ENCODE measurements at regions not wholly inside any gene's neighbourhood (a gene's known extent, or its start where the extent isn't known, plus 50 kb on each side); places are given as distances from the start of the nearest gene placed in this dataset.

DNA sequence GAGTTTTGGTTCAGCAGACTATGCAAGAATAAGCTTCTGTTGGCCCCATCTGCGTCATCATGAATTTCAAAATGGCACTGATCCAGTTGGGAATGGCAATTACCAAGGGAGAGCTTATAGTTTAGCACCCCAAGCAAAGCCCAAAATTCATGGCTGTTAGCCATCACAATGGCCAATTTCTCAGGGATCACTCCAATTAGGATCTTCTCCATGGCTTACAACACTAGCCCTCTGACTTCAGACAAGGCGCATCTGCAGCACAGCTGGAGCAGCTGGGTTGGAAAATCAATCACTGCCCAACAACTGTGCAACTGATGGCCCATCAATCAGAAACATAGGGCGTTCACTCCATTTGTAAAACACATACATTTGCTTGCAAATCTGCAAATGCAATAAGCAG lies 273.6 kb downstream of the SRBD1 start:
- DNase-seq, result no peak

- no peak for DNase-seq
Observed at GRCh38 chr2:45334205-45334604, 276.9 kb downstream of the SRBD1 start.

DNA sequence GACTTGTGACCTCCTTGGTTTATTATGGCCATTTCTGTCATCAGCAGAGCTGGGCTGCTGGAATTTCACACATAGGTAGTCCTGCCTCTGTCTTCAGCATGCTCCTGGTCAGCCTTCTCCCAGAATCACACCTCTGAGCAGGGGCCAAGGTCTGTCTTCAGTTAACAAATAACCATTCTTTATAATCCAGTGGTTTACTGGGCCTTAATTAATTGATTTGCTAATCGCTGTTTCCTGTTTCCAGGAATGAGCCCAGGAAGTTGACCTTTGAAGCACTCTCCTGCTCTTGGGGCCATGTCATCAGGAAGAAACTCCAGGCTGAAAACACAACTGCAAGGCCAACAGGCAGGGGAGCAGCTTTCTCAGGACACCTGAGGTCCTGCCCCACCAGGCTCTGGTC lies 278.5 kb downstream of the SRBD1 start:
- DNase-seq, result no peak

DNA sequence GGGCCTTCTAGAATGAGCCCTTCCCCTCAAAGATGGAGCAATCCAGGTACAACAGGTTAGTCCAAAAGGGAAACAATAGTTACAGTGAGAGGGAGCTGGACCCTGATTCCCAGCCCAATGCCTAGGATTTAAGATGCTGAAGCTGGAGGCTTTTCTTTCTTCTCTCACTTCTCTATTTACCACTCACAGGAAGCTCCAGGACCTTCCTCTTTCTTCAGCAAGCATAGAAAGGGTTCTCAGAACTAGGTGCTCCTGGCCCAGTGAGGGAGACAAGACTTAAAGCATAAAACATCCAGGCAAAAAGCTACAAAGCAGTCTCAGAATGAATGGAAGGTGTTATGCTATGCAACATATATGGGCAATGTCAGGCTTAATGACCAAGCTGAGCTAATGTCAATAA lies 279.0 kb downstream of the SRBD1 start:
- no peak for DNase-seq

- DNase-seq, result no peak
Observed at GRCh38 chr2:45331410-45331786, 279.7 kb downstream of the SRBD1 start.

DNA sequence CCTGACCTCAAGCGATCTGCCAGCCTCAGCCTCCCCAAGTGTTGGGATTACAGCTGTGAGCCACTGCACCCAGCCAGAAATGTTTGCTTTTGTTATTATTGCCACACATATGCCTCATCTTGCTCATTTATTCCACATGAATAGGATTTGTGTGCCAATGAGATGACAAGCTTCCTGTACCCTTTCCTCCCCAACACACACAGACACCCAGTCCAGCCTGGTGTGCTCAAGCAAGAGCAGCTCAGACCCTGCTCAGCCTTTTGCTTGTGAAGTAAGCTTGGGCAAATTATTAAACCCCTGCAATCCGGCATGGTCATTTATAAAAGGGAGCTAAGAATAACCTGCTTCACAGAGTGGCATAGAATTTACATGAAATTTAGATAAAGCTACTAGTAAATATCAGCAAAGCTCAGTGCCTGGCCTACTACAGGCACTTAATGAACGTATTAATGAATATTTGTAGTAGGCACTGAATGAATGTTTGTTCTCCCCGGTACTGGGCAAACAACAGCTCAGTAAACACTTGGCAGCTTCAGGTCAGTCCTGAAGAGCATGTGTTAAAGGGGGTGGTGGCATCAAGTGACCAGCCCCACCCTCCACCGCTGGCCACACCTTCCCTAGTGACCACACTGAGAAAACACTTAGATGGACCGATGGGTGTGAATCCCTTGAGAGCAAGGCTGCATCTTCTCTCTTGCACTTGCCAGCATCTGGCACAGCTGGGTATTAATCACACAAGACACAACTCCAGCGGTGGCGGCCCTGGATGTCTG lies 280.2 kb downstream of the SRBD1 start:
- no peak for DNase-seq

DNA sequence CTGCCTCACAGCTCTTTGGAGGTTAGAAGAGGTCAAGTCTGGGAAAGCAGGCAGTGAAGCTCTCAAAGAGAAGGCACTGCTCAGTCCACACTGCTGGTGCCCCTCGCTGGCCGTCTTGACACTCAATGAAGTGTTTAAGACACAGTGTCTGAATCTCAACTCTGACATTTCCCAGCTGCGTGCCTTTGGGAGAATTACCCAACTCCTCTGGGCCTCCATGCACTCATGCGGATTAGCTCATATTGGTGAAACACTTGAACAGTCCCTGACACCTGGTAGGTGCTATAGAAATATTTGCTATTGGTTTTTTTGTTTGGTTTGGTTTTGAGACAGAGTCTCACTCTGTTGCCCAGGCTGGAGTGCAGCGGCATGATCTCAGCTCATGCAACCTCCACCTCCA lies 281.0 kb downstream of the SRBD1 start:
- no peak for DNase-seq

GRCh38 chr2:45329045-45329677 lies 281.9 kb downstream of the SRBD1 start:
- DNase-seq, result peak; percentile 38

- DNase-seq, result no peak
Observed at GRCh38 chr2:45328264-45328870, 282.7 kb downstream of the SRBD1 start.

GRCh38 chr2:45323344-45323743 lies 287.7 kb downstream of the SRBD1 start:
- DNase-seq, result no peak

- no peak for DNase-seq
Observed at GRCh38 chr2:45320956-45321355, 290.1 kb downstream of the SRBD1 start.

DNA sequence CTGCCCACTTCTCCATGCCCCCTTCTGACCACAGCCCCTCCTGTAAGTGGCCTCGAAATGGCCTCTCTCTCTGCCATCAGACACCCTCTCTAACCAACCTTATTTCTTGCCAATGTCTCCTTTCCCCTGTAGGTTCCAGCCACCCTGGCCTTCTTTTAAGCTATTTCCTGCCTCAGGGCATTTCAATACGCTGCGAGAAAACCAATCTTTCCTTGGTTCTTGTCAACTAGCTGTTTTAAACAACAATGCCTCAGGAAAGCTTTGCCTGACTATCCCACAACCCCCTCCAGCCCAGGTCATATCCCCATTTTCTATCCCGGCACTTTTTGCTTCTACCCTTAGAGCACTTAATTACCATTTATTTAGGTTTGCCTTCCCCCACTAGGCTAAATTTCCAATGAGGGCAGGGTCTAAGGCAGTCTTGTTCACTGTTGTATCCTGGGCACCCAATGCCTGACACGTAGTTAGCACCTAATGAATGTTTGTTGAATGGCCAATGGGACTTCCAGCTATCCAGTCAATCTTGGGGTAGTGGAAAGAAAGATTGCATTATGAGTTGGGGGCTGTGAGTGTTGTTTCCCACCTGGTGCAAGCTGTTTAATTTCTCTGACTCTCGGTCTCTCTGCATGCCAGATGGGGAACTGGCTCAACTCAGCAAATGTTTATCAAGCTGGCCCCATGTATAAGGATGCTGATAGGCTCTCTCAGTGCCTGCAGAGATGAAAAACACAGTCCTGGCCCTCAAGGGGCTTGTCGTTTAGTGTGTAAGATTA lies 291.2 kb downstream of the SRBD1 start:
- no peak for DNase-seq

DNA sequence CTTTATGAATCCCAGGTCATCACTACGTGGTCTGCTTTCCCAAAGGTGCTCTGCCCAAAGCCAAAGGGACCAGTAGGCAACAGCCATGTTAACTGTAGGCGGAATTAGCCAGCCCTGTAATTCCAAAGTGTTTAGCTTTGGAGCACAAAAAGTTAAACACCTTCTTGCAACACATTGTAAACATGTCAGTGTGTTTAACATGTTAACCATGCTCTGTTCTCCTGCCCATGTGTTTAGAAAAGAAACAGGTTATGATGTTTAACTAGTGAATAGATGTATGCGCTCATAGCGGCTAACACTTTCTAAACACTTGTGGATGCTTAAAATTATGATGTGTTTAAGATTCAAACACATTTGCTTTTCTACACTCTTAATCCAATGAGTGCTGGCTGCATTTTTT lies 292.4 kb downstream of the SRBD1 start:
- no peak for DNase-seq

DNA sequence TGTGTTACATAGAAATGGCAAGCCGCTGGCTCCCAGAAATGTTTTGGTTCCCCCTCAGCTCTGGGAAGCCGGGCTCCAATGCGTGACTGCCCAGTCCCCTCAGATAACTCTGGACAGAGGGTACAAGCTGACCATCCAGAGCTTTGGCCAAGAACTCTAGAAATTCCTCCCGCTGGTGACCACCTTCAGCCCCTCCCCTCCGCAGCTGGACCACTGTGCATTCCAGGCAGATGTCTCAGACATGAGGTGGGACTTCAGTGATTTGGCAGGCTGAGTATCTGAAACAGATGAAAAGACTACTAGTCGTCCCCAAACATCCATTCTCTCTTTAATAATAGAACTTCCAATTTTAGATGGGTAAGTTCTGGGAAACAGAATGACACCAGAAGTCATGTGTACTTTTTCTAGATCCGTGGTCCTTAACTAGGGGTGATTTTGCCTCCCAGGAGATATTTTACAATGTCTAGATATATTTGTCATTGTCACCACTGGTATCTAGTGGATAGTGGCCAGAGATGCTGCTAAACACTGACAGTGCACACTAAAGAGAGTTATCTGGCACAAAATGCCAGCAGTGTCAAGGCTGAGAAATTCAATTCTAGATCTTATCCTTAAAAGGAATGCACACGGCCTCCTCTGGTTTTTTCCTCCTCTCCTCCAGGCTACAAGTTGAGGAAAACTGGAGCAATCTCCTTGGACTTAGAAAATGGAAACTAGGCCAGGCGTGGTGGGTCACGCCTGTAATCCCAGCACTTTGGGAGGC lies 294.3 kb downstream of the SRBD1 start:
- DNase-seq, result no peak

DNA sequence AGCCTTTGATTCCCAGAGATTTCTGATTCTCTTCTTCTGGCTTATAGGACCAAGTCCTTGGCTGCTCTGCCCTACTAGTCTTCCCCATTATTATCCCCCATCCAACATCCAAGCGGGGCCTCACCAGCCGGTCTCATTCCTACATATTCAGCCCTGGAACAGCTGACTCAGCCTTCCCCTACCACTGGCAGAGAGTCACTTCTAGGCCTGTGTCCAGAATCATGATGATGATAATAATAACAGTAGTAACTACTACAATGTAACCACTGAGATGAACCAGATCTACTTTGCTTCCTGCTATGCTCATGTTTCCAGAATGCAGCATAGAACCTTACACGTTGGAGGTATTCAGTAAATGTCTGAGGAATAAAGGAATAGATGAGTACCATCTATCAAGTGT lies 295.2 kb downstream of the SRBD1 start:
- peak; percentile 81 for DNase-seq

DNA sequence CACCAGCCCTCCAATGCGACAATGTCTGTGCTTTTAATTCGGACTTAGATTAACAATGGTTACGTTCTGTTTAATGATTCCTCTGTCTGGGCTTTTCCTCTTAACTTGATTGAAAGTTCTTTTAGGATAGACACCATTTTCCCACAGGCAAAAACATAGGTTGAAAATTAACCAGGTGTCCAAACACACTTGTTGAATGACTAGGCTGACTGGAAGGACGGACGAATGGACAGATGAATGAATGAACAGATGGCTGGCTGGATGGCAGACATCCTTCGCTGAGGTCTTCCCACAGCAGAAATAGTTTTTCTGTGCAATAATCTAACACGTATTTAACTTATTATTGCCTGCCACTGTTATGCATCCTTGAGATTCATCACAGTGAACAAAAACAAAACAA lies 298.8 kb downstream of the SRBD1 start:
- DNase-seq, result no peak

DNA sequence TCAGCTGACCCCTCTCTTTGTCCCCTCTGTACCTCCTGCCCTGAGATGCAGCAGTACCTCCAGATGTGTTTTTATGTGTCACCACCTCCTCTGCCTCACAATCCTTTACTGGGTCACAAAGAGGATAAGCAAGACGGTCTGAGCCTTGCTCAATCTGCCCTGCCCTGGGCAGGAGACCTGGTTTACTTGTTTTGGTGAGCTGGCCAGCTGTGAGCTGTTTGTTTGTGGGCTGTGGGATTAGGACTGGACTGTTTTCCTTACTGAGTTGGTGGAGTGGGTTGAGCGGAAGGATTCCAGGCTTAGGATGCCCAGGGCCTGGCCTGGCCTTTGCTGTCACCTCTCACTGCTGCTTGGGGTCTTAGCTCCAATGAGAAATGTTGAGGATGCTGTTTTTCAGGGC lies 299.5 kb downstream of the SRBD1 start:
- no peak for DNase-seq

GRCh38 chr2:45307147-45307546 lies 297.9 kb upstream of the SIX2 start:
- no peak for DNase-seq

- no peak for DNase-seq
Observed at GRCh38 chr2:45305599-45305998, 296.3 kb upstream of the SIX2 start.

DNA sequence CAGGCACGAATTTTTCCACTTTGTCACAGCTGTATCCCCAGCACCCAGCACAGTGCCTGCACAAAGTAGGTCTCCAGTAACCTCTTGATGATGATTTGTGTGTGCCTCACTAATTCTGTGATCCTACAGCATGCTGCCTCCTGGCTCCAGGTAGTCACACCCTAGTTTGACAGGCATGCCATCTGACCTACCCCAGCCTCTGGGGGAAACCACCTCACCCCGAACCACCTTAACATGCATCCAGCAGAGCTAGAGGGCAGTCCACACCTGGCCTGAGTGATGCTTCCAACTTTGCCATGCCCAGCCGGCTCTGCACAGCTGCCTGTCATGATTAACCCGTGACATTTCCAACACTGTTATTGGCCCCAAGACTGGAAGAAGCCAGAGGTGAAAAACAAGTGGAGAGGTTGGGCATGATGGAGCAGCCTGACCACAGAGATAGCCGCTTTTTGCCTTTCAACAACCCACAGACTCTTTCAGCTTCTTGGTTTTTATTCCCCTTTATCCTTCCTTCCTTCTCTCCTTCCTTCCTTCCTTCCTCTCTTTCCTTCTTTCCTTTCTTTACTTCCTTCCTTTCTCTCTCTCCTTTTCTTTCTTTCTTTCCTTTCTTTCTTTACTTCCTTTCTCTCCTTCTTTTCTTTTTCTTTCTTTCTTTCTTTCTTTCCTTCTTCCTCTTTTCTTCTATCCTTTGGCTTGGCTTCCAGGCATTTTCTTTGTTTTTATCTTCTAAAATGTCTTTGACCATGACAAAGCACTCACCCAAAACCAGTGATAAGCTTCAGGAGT lies 294.4 kb upstream of the SIX2 start:
- DNase-seq, result no peak

- no peak for DNase-seq
Observed at GRCh38 chr2:45301307-45302277, 292.3 kb upstream of the SIX2 start.

Measured in fibroblast of upper back skin (primary cell).